Breast epithelium (tissue), 3 donors: ENCODE measurements at regions not wholly inside any gene's neighbourhood (a gene's known extent, or its start where the extent isn't known, plus 50 kb on each side); places are given as distances from the start of the nearest gene placed in this dataset.

ENCODE experiments used
- CTCF ChIP-seq, 3 donors: fragments of 450-650 bp; IDR thresholded peaks; one replicate each; pipeline ENCODE4 v1.5.1; 2016 to 2017; ENCODE audit warnings: antibody characterized with exemption in 3 of 3, mild to moderate bottlenecking in 3 of 3, moderate library complexity in 3 of 3
- POLR2A ChIP-seq: fragments of 450-650 bp; IDR thresholded peaks from one replicate; pipeline ENCODE4 v1.6.1; 2016; ENCODE audit warnings: antibody characterized with exemption, mild to moderate bottlenecking, moderate library complexity
- POLR2AphosphoS5 ChIP-seq, 3 donors: sonication (generic); formaldehyde crosslinking; IDR thresholded peaks; one replicate each; pipeline ENCODE4 v1.6.1; 2017; ENCODE audit warnings: antibody characterized with exemption in 3 of 3

- TF ChIP-seq POLR2A, result no peak
- TF ChIP-seq CTCF (IDR thresholded peaks at IDR 0.05), result no peak
- no peak for TF ChIP-seq POLR2AphosphoS5 (IDR thresholded peaks at IDR 0.05)
These were observed 1348.9 kb upstream of the FLRT2 start for GRCh38 chr14:84181072-84181471.
